Left kidney (tissue), 1 donor: ENCODE measurements at regions not wholly inside any gene's neighbourhood (a gene's known extent, or its start where the extent isn't known, plus 50 kb on each side); places are given as distances from the start of the nearest gene placed in this dataset.
A peak's percentile ranks its signal among the peaks of the same experiment; 100 is the strongest.
"Not testable (repeated sequence)": the region's sequence is repeated elsewhere in the genome, so short reads cannot be mapped to it uniquely, and the experiment has no call there.

Experiments used
- DNase-seq: peaks from one replicate; pipeline ENCODE4 v3.0.0-alpha.2; 2013

DNA sequence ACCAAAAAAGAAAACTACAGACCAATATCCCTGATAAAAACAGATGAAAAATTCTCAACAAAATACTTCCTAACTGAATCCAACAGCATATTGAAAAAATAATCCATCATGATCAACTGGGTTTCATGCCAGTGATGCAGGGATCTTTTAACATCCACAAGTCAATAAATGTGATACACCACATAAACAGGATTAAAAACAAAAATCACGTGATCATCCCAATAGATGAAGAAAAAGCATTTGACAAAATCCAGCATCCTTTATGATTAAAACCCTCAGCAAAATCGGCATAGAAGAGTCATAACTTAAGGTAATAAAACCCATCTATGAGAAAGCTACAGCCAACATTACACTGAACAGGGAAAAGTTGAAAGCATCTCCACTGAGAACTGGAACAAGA lies 107.5 kb downstream of the DCLK3 start:
- DNase-seq, result no peak

- no peak for DNase-seq
These were observed 111.3 kb downstream of the DCLK3 start for GRCh38 chr3:36653095-36653494.

DNA sequence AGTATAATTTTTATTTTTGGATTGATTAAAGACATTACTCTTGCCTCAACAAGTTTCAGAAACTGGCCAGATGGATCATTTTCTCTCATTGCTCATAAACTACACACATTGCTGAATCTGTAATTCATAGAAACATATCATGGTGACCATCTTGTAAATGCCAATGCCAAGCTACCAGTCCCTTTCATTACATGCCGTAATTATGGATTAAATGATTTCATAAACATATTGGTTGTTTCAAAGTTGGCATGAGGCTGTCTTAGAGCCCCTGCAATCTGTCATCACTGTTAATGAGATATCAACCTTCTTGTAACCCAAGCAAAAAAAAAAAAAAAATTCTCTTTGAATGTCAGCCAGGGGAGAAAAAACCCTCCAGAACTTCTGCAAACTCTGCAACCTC lies 112.2 kb downstream of the DCLK3 start:
- DNase-seq, result no peak

GRCh38 chr3:36650271-36650671 lies 114.1 kb downstream of the DCLK3 start:
- no peak for DNase-seq

GRCh38 chr3:36649125-36649524 lies 115.2 kb downstream of the DCLK3 start:
- no peak for DNase-seq

DNA sequence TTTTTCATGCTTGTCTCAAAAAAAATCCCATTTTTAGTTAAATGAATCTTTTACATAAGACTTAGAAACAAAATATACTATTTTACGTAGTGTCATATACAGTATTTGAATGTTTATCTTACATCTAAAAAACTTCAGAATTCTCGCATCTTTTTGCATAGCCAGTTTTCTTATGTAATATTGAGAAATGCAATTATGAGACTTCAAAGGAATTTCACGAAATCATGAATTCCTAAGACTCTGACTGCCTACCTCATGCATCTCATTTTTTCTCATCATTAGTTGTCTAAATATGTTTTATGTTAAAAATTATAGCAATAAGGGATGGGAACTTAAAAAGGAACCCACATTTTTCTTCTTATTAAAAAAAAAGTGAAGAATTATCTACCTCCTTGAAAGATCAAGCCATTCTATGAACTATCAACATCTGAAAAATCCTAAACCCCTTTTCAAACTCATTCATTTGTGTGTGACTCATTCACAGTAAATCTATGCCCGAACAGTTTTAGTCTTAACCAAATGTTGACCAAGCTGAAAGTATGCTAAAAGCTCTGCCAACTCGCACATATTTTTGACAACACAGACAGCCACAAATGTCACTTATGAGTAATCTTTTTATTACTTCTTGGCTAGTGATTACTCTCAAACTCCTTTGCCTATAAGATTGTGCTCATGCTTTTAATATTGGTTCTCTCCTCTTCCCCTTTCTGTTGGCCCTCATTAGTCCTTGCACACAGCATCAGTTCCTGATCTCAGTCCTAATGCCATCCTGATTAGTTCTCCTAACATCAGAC lies 115.9 kb downstream of the DCLK3 start:
- DNase-seq, result no peak

GRCh38 chr3:36647423-36647853 lies 116.9 kb downstream of the DCLK3 start:
- DNase-seq, result no peak

- no peak for DNase-seq
These were observed 121.2 kb downstream of the DCLK3 start for GRCh38 chr3:36643192-36643591.

DNA sequence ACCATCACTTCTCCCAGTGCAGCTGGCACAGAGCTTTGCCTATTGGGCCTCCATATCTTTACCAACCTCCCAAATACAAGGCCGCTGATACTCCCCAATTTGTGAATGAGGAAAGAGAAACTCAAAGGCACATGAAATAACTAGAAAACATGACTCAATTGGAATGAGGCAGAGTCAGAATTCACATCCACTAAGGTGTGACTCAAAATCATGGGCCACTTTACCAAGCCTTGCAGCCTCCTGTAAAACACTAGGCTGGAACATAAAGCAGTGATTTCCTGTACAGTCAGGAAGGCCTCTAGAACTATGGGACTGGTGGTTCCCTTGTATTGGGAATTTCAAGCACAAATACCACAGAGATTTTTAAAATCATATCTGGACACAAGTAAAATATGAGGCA lies 128.6 kb downstream of the DCLK3 start:
- DNase-seq, result no peak

DNA sequence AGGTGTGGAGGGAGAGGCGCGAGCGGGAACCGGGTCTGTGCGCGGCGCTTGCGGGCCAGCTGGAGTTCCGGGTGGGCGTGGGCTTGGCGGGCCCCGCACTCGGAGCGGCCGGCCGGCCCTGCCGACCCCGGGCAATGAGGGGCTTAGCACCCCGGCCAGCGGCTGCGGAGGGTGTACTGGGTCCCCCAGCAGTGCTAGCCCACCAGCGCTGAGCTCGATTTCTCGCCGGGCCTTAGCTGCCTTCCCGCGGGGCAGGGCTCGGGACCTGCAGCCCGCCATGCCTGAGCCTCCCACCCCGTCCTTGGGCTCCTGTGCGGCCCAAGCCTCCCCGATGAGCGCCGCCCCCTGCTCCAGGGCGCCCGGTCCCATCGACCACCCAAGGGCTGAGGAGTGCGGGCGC lies 130.5 kb downstream of the DCLK3 start:
- DNase-seq, result not testable (repeated sequence)

DNA sequence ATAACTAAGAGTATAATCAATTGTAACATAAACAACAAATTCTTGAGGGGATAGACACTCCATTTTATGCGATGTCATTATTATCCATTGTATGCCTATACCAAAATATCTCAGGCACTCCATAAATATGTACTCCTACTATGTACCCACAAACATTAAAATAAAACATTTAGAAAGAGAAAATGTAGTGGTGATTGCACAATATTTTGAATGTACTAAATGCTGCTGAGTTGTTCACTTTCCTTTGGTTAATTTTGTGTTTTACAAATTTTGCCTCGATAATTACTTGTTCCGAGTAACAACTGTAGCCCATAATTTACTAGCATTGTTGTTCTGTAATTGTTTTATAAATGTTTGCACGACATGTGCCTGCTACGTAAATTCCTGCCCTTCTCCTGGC lies 131.3 kb downstream of the DCLK3 start:
- no peak for DNase-seq

DNA sequence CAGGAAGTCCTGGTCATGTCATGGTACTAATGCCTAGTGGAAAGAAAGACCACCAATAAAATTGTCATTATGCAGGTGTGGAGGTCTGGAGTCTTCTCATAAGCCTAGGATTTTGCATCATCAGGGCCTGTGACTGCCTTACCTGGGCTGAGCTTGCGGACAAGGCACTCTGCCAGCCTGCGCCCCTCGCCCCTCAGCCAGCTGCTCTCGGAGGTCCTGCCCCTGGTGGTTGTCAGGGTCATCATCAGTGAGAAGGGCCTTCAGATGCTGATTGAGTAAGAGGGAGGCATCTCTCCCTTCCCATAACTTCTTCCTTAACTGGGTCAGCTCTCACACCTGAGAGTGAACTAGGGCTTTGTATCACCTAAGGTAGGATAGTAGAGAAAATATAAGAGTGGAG lies 132.8 kb downstream of the DCLK3 start:
- no peak for DNase-seq

- DNase-seq, result no peak
These were observed 148.5 kb downstream of the DCLK3 start for GRCh38 chr3:36615861-36616260.

GRCh38 chr3:36606871-36607765 lies 157.2 kb downstream of the DCLK3 start:
- peak; percentile 8 for DNase-seq

GRCh38 chr3:36603423-36603822 lies 160.9 kb downstream of the DCLK3 start:
- DNase-seq, result no peak

- no peak for DNase-seq
These were observed 163.9 kb downstream of the DCLK3 start for GRCh38 chr3:36600404-36600803.
